ENCODE measurements at regions not wholly inside any gene's neighbourhood (a gene's known extent, or its start where the extent isn't known, plus 50 kb on each side); places are given as distances from the start of the nearest gene placed in this dataset.
A peak's percentile ranks its signal among the peaks of the same experiment; 100 is the strongest.

- CTCF ChIA-PET: no interaction called here
- DNase-seq (ENCODE audit: low spot score): no peak
- POLR2A ChIA-PET (ENCODE audit: low non-redundant PET): no interaction called here
- H3K27ac ChIP-seq: no peak overlapping the region
- TF ChIP-seq CTCF (conservative IDR thresholded peaks at IDR 0.05; ENCODE audit: low read depth): no peak
These were observed 1309.2 kb upstream of the C9orf72 start for GRCh38 chr9:28882529-28882928.

- CTCF ChIA-PET: no interaction called here
- DNase-seq (ENCODE audit: low spot score): no peak
- H3K27ac ChIP-seq: no peak overlapping the region
- POLR2A ChIA-PET (ENCODE audit: low non-redundant PET): no interaction called here
- TF ChIP-seq CTCF (conservative IDR thresholded peaks at IDR 0.05; ENCODE audit: low read depth): no peak
These were observed 1310.0 kb upstream of the C9orf72 start for GRCh38 chr9:28883234-28883633.

GRCh38 chr9:28887188-28887884 lies 1314.1 kb upstream of the C9orf72 start:
- DNase-seq (ENCODE audit: low spot score): peak; percentile 57
- ChIA-PET CTCF (no interaction called here), POLR2A (ENCODE audit: low non-redundant PET) (no interaction called here)
- H3K27ac ChIP-seq: no peak overlapping the region
- no peak for TF ChIP-seq CTCF (conservative IDR thresholded peaks at IDR 0.05; ENCODE audit: low read depth)

- DNase-seq (ENCODE audit: low spot score): no peak
- no peak for TF ChIP-seq CTCF (conservative IDR thresholded peaks at IDR 0.05; ENCODE audit: low read depth)
- ChIA-PET CTCF (no interaction called here), POLR2A (ENCODE audit: low non-redundant PET) (no interaction called here)
- H3K27ac ChIP-seq: no peak overlapping the region
These were observed 1315.5 kb upstream of the C9orf72 start for GRCh38 chr9:28888806-28889205.

- ChIA-PET CTCF (no interaction called here), POLR2A (ENCODE audit: low non-redundant PET) (no interaction called here)
- no peak for TF ChIP-seq CTCF (conservative IDR thresholded peaks at IDR 0.05; ENCODE audit: low read depth)
- no peak overlapping the region for H3K27ac ChIP-seq
- peak; percentile 28 for DNase-seq (ENCODE audit: low spot score)
These were observed 1319.3 kb upstream of the C9orf72 start for GRCh38 chr9:28892538-28892937.

- ChIA-PET POLR2A (ENCODE audit: low non-redundant PET) (no interaction called here), CTCF (no interaction called here)
- no peak for DNase-seq (ENCODE audit: low spot score)
- TF ChIP-seq CTCF (conservative IDR thresholded peaks at IDR 0.05; ENCODE audit: low read depth): no peak
- H3K27ac ChIP-seq: no peak overlapping the region
These were observed 1326.0 kb upstream of the C9orf72 start for GRCh38 chr9:28899267-28899666.

Data from RWPE1 (cell line).